ENCODE measurements at regions not wholly inside any gene's neighbourhood (a gene's known extent, or its start where the extent isn't known, plus 50 kb on each side); places are given as distances from the start of the nearest gene placed in this dataset.
A peak's percentile ranks its signal among the peaks of the same experiment; 100 is the strongest.

GRCh38 chr2:18871430-18871829, 282.1 kb upstream of the NT5C1B start:
- H3K4me3 ChIP-seq (ENCODE audit: low read depth, low read length), result no peak overlapping the region
- TF ChIP-seq CTCF (IDR thresholded peaks at IDR 0.05; ENCODE audit: insufficient read depth, low read depth, low read length), result no peak
- DNase-seq (ENCODE audit: low read depth), result no peak
- ChIA-PET CTCF (no interaction called here), POLR2A (no interaction called here)
- no peaks in the 10 kb centered on the region for H3K27me3 ChIP-seq (ENCODE audit: control insufficient read depth, insufficient read depth, low read length)
- no peaks in the 10 kb centered on the region for H3K36me3 ChIP-seq (ENCODE audit: control insufficient read depth, insufficient read depth, low read length)

- ChIA-PET POLR2A (no interaction called here), CTCF (no interaction called here)
- Histone ChIP-seq H3K36me3 (ENCODE audit: control insufficient read depth, insufficient read depth, low read length) (no peaks in the 10 kb centered on the region), H3K27me3 (ENCODE audit: control insufficient read depth, insufficient read depth, low read length) (no peaks in the 10 kb centered on the region), H3K4me3 (ENCODE audit: low read depth, low read length) (no peak overlapping the region)
- TF ChIP-seq CTCF (IDR thresholded peaks at IDR 0.05; ENCODE audit: insufficient read depth, low read depth, low read length), result no peak
- DNase-seq (ENCODE audit: low read depth), result no peak
Measured at GRCh38 chr2:18870307-18870706, 280.9 kb upstream of the NT5C1B start.

GRCh38 chr2:18861951-18862350, 272.6 kb upstream of the NT5C1B start:
- POLR2A ChIA-PET, result no interaction called here
- H3K4me3 ChIP-seq (ENCODE audit: low read depth, low read length), result no peak overlapping the region
- TF ChIP-seq CTCF (IDR thresholded peaks at IDR 0.05; ENCODE audit: insufficient read depth, low read depth, low read length), result no peak
- CTCF ChIA-PET, result no interaction called here
- no peaks in the 10 kb centered on the region for H3K36me3 ChIP-seq (ENCODE audit: control insufficient read depth, insufficient read depth, low read length)
- DNase-seq (ENCODE audit: low read depth), result no peak
- H3K27me3 ChIP-seq (ENCODE audit: control insufficient read depth, insufficient read depth, low read length), result peaks cover 3% of the 10 kb centered on the region

GRCh38 chr2:18860179-18860578, 270.8 kb upstream of the NT5C1B start:
- CTCF ChIA-PET, result no interaction called here
- no peak for DNase-seq (ENCODE audit: low read depth)
- POLR2A ChIA-PET, result no interaction called here

GRCh38 chr2:18856765-18857164, 267.4 kb upstream of the NT5C1B start:
- no peaks in the 10 kb centered on the region for H3K27me3 ChIP-seq (ENCODE audit: control insufficient read depth, insufficient read depth, low read length)
- no peak for TF ChIP-seq CTCF (IDR thresholded peaks at IDR 0.05; ENCODE audit: insufficient read depth, low read depth, low read length)
- ChIA-PET POLR2A (no interaction called here), CTCF (no interaction called here)
- H3K4me3 ChIP-seq (ENCODE audit: low read depth, low read length), result no peak overlapping the region
- H3K36me3 ChIP-seq (ENCODE audit: control insufficient read depth, insufficient read depth, low read length), result no peaks in the 10 kb centered on the region
- peak; percentile 37 for DNase-seq (ENCODE audit: low read depth)

More at GRCh38 chr2:18860179-18860578, 270.8 kb upstream of the NT5C1B start:
- TF ChIP-seq CTCF (IDR thresholded peaks at IDR 0.05; ENCODE audit: insufficient read depth, low read depth, low read length), result no peak
- Histone ChIP-seq H3K36me3 (ENCODE audit: control insufficient read depth, insufficient read depth, low read length) (no peaks in the 10 kb centered on the region), H3K27me3 (ENCODE audit: control insufficient read depth, insufficient read depth, low read length) (peaks cover 3% of the 10 kb centered on the region), H3K4me3 (ENCODE audit: low read depth, low read length) (no peak overlapping the region)

Measured in BJ (cell line).